Prostate gland (tissue), 2 donors: ENCODE measurements at regions not wholly inside any gene's neighbourhood (a gene's known extent, or its start where the extent isn't known, plus 50 kb on each side); places are given as distances from the start of the nearest gene placed in this dataset.

Experiments used
- POLR2AphosphoS5 ChIP-seq: sonication (generic); formaldehyde crosslinking; IDR thresholded peaks from one replicate; pipeline ENCODE4 v1.6.1; 2017; ENCODE audit warnings: antibody characterized with exemption
- TF ChIP-seq, protein P1 (sequence below), 4 experiments: fragments of 200-600 bp in 2 of 4; fragments of 450-650 bp in 2 of 4; sonication (generic) in 2 of 4; IDR thresholded peaks; 1 replicate in 3 of 4; 2 replicates in 1 of 4; pipeline ENCODE4 v1.5.1; 2016 to 2019; ENCODE audit warnings: antibody characterized with exemption in 4 of 4, mild to moderate bottlenecking in 2 of 4, moderate library complexity in 2 of 4

DNA sequence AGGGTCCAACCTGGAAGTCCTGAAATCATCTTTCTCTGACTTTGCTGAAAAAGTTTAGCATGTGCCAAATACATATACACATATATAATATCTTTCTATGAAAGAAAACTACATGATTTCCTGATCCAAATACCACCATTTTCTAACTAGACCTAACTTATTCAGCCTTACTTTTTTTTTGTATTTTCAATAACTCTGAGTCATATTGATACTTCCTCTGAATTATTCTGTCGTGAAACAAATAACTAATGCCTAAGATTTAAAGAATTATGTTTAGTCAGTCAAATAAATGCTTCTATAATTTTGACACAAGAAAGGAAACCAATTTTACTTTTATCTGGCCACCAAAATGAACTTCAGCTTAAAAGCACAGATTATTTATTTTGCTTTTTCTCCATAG is 760.2 kb upstream of the GBE1 start:
- no peak for TF ChIP-seq POLR2AphosphoS5
- TF ChIP-seq, protein P1, sequence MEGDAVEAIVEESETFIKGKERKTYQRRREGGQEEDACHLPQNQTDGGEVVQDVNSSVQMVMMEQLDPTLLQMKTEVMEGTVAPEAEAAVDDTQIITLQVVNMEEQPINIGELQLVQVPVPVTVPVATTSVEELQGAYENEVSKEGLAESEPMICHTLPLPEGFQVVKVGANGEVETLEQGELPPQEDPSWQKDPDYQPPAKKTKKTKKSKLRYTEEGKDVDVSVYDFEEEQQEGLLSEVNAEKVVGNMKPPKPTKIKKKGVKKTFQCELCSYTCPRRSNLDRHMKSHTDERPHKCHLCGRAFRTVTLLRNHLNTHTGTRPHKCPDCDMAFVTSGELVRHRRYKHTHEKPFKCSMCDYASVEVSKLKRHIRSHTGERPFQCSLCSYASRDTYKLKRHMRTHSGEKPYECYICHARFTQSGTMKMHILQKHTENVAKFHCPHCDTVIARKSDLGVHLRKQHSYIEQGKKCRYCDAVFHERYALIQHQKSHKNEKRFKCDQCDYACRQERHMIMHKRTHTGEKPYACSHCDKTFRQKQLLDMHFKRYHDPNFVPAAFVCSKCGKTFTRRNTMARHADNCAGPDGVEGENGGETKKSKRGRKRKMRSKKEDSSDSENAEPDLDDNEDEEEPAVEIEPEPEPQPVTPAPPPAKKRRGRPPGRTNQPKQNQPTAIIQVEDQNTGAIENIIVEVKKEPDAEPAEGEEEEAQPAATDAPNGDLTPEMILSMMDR (IDR thresholded peaks at IDR 0.05) = no peak
